HG03342 (cell line): ENCODE measurements at regions not wholly inside any gene's neighbourhood (a gene's known extent, or its start where the extent isn't known, plus 50 kb on each side); places are given as distances from the start of the nearest gene placed in this dataset.

Experiments used
- ATAC-seq: cut with Tn5 transposase; IDR thresholded peaks from one replicate; pipeline ENCODE4 v1.9.1; 2021; ENCODE audit warnings: mild to moderate bottlenecking, moderate library complexity; ENCODE audit not compliant: unreplicated experiment

DNA sequence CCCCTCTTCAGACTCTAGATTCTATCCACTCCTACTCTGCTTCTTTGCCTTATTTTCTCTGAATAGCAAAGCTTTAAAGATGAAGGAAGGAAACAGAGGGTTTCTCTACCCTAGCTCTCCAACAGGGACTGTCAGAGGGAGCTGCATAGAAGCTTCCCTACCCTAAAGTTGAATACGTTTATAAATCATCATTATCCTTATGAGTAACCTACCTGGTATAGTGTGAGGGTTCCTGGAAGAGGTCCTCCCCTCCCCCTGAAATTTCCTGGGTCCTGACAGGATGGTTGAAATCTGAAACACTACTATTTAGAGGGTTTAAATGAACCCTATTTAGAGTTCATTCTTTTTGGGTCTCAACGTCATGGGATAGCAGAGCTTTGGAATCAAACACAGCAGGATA, 187.0 kb upstream of the RBPJ start:
- ATAC-seq = no peak

DNA sequence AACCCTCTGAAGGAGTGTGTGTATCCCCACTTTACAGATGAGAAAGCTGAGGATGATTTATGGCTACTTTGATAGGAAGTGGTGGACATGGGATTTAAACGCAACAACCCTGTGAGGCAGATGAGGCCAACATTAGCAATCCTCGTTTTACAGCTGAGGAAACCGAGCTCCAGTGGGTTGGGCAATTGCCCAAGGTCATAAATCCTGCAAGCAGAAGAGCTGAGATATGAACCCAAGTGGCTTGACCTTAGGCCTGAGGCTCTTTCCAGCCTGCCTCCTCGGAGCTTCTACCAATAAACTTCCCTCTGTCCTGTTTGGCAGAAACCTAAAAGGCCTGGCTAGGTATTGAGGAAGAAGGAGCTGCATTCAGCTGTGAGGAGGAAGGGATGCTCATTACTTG, 185.5 kb upstream of the RBPJ start:
- no peak for ATAC-seq

- ATAC-seq = no peak
These were observed 184.2 kb upstream of the RBPJ start for GRCh38 chr4:26136615-26137014.

- no peak for ATAC-seq
These were observed 183.5 kb upstream of the RBPJ start for GRCh38 chr4:26137288-26137687.

DNA sequence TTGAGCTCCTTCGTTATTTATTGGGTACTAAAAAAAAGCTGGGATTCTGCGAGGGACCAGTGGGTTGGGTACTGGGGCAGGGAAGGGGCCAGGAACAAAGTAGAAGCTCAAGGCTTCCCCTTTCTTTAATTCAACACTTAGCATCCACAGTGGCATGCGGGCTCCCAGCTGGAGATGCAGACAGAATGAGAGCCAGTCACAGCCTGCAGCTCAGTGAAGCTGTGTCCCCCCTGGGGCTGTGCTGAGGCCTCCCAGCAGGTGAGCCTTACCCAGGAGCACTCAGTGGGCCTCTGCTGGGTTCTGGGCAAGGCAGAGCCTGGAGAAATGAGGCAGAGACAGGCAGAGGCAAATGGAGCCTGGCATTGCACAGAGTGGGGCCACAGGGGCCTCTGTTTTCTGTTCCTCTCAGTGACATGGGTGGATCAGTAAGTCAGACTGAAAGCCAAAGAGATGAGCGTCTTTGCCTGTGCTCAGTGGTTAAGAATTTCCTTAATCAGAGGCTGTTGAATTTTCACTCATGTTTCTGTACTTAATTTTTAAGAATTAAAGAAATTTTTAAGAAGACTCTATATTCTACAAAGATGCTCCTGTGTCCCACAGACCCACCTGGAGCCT, 181.4 kb upstream of the RBPJ start:
- ATAC-seq = no peak

DNA sequence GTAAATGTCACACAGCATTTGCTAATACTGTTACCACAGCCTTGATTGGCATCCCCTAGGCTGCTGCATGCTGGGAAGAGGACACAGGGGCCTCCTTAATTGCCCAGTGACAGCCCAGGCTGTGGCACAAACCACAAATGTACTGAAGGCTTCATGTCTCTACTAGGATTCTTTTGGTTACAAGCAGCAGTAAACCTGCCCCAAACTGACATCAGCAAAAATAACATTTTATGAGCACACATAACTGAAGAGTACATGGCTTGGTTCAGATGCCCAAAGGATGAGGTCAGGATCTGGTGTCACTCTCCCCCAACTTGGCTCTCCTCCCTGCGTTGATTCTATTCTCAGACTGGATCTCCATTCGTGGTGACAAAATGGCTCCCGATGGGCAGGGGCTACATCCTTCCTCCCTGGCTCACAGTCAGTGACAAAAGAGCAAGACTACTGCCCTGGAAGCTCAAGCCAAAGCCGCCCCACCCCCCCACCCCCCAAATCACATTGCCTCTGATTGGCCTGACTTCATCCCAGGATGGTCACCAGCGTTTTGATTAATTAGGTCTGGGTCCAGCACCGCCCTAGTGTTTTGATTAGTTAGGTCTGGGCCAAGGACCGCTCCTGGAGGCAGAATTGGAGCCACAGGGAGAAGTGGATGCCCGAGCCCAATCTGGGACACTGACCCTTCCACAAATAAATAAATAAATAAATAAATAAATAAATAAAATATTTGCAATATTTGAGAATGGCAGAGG, 180.5 kb upstream of the RBPJ start:
- no peak for ATAC-seq

DNA sequence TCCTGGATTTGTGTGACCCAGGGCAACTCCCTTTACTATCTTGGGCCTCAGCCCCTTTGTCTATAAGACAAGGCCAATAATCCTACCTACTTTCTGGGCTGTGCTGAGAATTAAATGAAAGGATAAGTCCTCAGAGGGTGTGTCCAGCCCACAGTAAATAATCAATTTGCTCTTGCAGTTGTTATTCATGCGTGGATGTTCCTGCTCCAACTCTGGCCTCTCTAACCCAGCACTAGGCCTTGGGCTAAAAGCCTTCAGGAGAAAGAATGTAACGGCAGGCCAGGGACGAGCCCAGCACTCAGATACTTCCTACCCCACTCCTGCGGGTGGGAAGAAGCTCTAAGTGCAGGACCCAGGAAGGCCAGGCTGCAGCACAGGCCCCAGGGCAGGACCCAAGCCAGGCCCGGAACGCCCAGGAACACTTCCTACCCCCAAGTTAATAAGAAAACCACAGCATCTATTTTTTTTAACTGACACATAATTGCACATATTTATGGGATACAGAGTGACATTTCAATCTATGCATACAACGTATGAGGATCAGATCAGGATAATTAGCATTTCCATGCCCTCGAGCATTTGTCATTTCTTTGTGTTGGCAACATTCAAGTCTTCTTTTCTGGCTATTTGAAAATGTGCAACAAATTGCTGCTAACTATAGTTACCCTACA, 179.6 kb upstream of the RBPJ start:
- no peak for ATAC-seq

DNA sequence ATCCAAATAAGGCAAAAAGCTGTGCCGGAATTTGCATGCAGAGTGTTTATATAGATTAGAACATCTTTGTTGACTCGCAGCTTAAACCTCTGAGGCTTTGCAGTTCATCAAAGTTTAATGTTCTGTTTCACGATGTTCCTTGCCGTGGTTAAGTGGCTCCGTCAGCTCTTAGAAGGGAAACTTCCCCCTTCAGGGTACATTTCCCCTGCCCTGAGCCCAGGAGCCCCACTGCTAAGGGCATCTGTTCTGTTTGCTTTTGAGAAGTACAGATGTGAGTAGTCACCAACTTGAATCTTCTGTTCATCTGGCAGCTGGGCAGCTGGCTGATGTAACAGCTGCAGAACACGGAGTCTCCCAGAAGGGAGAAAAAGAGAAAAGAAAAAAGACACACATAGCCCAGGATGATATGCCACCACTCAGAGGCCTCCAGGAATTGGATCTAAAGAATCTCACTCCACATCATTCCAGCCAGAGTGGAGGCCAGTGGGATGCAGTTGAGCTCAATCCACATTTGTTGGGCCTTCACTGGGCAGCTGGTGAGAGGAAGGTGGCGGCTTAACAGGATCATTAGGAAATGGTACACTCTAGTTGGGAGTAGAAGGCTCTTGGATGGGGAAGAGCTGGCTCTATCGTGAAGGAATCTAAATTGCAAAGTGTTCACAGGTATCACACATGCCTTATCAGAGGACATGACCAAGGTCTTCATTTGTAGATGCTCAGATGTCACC, 178.7 kb upstream of the RBPJ start:
- ATAC-seq = no peak

DNA sequence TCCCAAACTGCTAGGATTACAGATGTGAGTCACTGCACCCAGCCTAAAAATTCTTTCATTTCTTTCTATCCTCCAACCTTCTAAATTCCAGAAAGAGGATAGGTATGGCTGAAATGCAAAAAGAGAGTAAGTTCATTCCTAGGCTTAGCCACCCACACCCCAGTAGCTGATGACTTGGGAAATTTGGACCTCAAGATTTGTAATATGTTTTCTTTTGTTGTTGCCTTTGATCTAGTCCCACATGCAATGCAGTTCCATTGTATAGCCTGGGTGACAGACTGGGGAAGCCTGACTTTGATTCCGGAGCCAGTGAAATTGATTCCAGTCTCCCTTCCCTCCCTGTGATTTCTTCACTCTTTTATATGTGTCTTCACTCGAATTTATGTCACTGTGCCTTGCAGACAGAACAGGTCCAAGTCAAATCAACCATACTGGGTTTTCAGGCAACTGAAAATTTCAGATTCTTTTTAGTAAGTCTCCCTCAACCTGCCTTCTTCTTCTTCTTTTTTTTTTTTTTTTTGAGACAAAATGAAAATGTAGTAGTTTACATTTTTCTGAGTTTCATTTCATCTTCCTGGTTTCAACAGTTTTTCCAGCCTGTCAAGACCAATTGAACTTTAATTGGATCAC, 176.2 kb upstream of the RBPJ start:
- no peak for ATAC-seq

GRCh38 chr4:26145212-26145611, 175.6 kb upstream of the RBPJ start:
- no peak for ATAC-seq

DNA sequence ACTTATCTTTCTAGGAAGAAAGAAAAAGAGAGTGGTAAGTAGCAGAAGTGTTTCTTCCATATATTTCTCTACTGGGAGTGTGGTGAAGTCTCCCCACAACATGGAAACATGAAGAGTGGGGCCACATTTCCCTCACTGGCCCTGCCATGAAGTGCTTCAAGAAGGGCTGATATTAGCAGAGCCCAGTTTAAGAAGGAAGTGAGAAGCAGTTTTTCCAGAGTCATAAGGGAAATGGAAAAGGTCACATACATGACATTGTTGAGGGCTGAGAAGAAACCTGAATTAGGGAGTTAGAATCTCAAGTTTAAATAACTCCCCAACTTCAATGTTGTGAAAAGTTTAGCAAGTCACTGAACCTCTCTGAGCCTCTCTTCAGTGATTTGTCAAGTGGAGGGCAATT, 171.9 kb upstream of the RBPJ start:
- no peak for ATAC-seq

GRCh38 chr4:26150948-26151347, 169.9 kb upstream of the RBPJ start:
- ATAC-seq = no peak

- no peak for ATAC-seq
These were observed 169.2 kb upstream of the RBPJ start for GRCh38 chr4:26151615-26152014.

DNA sequence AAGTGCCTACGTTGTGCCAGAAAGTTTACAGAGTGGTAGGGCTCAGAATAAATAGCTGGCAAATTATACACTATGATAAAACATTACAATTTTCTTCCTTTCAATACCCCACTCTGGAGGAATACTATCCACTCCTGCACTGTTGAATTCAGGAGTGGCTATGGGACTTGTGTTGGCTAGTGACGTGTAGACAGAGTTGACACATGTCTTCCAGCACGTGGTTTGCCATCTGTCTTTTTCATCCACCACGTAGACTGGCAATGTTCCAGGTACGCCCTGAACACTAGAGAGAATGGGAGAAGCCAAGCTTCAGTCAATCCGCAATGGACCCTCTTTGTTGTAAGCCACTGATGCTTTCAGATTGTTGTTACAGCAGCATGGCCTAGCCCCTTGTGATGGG, 168.8 kb upstream of the RBPJ start:
- no peak for ATAC-seq

DNA sequence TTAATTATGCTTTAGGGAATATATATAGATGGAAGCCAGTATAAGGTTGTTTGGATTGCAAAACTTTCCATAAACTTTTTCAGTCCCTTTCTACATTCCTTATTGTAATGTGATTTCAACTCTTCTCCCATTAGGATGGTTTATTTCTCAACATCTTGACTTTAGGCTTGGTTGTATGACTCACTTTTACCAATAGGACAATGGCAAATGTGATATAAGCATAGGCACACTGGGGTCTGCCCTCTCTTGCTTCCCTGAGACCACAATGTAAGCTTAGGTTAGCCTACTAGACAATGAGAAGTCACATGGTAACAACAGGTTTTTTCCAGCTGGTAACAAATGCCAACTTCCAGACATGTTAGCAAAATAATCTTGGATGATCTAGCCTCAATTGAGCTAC, 163.3 kb upstream of the RBPJ start:
- ATAC-seq = no peak

GRCh38 chr4:26160591-26160990, 160.2 kb upstream of the RBPJ start:
- no peak for ATAC-seq

DNA sequence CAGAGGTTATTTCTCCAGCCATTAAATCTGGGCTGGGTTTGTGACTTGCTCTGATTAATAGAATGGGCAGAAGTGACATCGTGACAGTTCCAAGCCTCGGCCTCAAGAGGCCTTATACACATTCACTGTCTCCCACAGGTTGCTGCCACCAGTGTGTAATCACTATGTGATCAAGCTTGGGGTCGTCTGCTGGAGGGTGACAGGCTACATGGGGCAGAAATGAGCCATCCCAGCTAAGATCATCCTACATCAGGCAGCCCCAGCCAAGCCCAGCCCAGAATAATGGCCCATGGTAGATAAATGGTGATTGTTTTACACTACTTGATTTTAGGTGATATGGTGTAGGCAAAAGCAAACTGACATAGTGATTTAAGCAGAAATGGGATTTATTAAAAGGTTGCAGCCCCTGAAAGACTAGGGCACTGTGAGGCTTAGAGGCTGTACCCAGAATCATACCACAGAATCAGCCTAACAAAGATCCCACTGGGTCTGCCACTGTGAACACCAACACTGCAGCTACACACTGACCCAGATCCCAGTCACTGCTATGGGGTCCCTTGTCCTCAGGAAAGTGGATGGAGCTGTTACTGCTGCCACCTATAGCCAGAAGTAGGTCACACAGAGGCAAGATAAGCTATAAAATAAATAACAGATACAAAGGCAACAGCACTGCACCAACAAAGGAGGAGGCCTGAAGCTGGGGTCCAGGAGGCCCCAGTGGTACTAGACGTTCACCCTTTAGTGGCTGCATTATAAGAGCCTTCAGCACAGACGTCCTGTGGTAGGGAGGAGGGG, 159.6 kb upstream of the RBPJ start:
- ATAC-seq = no peak

DNA sequence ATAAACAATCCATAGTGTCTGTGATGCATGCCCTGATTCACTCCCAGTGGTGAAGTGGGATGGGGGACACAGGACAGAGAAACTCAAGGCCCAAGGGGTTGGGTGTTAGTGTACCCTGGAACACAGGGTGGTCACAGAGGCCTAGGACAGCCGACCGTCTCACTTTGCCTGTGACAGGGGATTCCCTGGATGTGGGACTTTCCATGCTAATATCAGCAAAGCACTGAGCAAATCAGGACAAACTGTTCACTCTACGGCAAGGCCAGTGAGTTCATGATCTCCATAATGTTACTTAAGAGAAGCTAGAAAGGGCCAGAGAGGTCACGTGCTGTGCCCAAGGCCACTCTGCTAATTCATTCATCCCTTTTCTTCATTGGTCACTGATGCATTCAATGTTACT, 158.7 kb upstream of the RBPJ start:
- no peak for ATAC-seq

- no peak for ATAC-seq
These were observed 157.1 kb upstream of the RBPJ start for GRCh38 chr4:26163425-26164362.
